ENCODE measurements at regions not wholly inside any gene's neighbourhood (a gene's known extent, or its start where the extent isn't known, plus 50 kb on each side); places are given as distances from the start of the nearest gene placed in this dataset.

DNA sequence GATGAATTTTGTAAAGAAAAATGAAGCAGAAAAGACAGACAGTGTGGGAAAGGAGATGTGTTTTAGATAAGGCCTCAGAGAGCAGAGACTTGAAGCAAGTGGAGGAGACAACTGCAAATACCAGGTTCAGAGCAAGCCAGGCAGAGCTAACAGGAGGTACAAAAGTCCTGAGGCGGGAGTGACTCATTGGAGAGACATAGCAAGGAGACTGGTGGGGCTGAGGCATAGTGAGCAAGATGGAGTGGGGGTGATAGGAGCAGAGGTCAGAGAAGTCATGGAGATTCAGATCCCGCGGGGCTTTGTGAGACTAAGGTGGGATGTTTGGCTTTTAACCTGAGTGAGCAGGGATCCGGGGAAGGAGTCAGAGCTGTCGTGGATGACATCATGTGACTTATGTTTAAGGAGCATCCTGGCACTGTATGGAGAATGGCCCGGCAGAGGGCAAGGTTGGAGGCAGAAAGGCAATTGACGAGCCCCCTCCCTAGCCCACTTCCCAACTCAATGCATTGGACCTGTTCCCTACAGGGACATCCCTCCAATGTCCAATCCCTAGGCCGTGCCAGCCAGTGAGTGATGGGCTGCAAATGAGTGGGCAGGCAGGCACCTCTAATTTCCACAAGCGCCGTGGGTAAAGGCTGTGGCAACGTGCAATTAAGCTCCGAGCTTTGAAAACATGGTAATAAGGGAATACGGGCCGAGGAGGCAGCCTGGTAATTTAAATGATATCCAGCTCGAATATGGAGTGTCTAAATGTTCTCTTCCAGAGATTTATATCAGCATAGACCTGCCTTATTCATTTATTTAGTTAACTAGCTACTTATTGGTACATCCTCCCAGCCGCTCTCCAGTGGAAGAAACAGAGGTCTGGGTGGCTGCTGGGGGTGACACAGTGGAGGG, 206.8 kb upstream of the LHX5 start:
- Mint-ChIP-seq H3K4me3 (ENCODE audit: low read depth) (no peak overlapping the region), H3K27me3 (peaks cover 80% of the 10 kb centered on the region), H3K27ac (no peak overlapping the region), H3K9me3 (ENCODE audit: low read depth) (no peaks in the 10 kb centered on the region), H3K36me3 (ENCODE audit: insufficient read depth) (no peaks in the 10 kb centered on the region), H3K4me1 (ENCODE audit: low read depth) (no peaks in the 10 kb centered on the region)
- no peak for DNase-seq (ENCODE audit: low spot score, unreplicated experiment)
- TF ChIP-seq, protein P1, sequence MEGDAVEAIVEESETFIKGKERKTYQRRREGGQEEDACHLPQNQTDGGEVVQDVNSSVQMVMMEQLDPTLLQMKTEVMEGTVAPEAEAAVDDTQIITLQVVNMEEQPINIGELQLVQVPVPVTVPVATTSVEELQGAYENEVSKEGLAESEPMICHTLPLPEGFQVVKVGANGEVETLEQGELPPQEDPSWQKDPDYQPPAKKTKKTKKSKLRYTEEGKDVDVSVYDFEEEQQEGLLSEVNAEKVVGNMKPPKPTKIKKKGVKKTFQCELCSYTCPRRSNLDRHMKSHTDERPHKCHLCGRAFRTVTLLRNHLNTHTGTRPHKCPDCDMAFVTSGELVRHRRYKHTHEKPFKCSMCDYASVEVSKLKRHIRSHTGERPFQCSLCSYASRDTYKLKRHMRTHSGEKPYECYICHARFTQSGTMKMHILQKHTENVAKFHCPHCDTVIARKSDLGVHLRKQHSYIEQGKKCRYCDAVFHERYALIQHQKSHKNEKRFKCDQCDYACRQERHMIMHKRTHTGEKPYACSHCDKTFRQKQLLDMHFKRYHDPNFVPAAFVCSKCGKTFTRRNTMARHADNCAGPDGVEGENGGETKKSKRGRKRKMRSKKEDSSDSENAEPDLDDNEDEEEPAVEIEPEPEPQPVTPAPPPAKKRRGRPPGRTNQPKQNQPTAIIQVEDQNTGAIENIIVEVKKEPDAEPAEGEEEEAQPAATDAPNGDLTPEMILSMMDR (IDR thresholded peaks at IDR 0.05; ENCODE audit: unreplicated experiment): no peak

DNA sequence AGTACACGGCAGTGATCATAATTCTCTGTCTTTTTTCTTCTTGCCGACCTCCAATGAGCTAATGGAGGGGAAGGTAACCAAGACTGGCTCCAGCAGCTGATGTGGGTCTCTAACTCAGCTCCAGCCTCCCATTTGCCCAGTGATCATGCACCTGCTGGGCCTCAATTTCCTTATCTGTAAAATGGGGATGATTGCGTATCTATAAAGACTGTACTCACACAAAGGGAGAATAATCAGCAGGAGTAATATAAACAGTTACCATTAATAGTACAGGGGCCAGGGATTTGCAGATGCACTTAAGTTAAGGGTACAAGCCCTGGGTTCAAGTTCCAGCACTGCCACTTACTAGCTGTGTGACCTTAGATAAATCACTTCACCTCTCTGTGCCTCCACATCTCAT, 204.9 kb upstream of the LHX5 start:
- Mint-ChIP-seq H3K27ac (no peak overlapping the region), H3K4me1 (ENCODE audit: low read depth) (no peaks in the 10 kb centered on the region), H3K9me3 (ENCODE audit: low read depth) (no peaks in the 10 kb centered on the region), H3K4me3 (ENCODE audit: low read depth) (no peak overlapping the region), H3K27me3 (peaks cover 73% of the 10 kb centered on the region), H3K36me3 (ENCODE audit: insufficient read depth) (no peaks in the 10 kb centered on the region)
- TF ChIP-seq, protein P1 (IDR thresholded peaks at IDR 0.05; ENCODE audit: unreplicated experiment): no peak
- no peak for DNase-seq (ENCODE audit: low spot score, unreplicated experiment)

DNA sequence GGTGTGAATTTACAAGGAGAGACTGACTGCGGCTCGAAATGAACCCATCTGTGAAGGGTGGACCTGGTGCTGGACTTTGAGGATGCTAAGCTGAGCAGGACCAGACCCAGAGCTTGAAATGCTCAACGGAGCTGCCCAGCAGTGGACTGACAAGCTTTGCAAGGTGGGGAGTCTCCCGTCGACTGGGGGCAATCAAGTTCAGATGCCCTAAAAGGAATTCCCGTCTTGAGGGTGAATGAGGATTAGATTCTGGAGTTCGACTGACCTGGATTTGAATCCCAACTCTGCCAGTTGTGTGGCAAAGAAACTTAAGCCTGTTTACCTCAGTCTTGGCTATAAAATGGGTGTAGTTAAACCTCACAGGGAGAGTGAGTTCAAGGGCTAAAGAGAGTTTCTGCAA, 204.4 kb upstream of the LHX5 start:
- H3K27me3 Mint-ChIP-seq: peaks cover 74% of the 10 kb centered on the region
- H3K36me3 Mint-ChIP-seq (ENCODE audit: insufficient read depth): no peaks in the 10 kb centered on the region
- H3K4me1 Mint-ChIP-seq (ENCODE audit: low read depth): no peaks in the 10 kb centered on the region
- H3K9me3 Mint-ChIP-seq (ENCODE audit: low read depth): no peaks in the 10 kb centered on the region
- no peak for DNase-seq (ENCODE audit: low spot score, unreplicated experiment)
- H3K27ac Mint-ChIP-seq: no peak overlapping the region
- TF ChIP-seq, protein P1 (IDR thresholded peaks at IDR 0.05; ENCODE audit: unreplicated experiment): no peak
- no peak overlapping the region for H3K4me3 Mint-ChIP-seq (ENCODE audit: low read depth)

DNA sequence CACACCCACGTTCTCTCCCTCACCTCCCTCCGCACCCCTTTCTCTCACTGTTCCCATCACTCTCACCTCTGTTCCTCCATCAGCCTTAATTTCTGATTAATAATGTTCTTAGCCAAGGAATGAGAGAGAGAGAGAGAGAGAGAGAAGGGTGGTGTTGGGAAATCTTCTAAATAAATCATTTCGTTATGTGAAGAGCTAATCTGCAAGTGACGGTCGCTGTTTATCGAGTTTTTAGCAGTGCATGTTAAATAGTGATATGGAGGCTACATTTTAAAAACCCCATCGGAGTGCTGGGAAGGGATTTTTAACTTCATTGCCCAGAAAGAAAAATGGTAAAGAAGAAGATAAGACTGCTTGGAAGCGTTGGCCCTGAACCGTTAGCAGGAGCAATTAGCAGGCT, 203.3 kb upstream of the LHX5 start:
- Mint-ChIP-seq H3K36me3 (ENCODE audit: insufficient read depth) (no peaks in the 10 kb centered on the region), H3K9me3 (ENCODE audit: low read depth) (no peaks in the 10 kb centered on the region), H3K27me3 (peaks cover 74% of the 10 kb centered on the region), H3K27ac (no peak overlapping the region), H3K4me1 (ENCODE audit: low read depth) (no peaks in the 10 kb centered on the region), H3K4me3 (ENCODE audit: low read depth) (no peak overlapping the region)
- TF ChIP-seq, protein P1 (IDR thresholded peaks at IDR 0.05; ENCODE audit: unreplicated experiment): no peak
- DNase-seq (ENCODE audit: low spot score, unreplicated experiment): no peak

DNA sequence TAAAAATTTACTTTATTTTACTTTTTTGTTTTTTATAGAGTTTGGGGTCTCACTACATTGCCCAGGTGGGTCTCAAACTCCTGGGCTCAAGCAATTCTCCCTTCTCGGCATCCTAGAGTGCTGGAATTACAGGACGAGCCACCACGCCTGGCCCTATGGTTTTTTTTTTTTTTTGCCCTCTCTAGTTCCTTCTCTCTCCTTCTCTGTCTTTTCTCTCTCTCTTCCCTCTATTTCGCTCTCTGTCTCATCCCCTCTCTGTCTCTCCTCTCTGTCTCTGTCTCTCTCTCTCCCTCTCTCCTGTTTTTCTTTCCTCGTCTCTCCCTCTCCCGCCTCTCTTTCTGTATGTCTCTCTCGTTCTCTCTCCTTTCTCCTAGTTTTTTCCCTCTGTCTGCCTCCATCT, 202.6 kb upstream of the LHX5 start:
- H3K27me3 Mint-ChIP-seq: peaks cover 74% of the 10 kb centered on the region
- no peak overlapping the region for H3K27ac Mint-ChIP-seq
- TF ChIP-seq, protein P1 (IDR thresholded peaks at IDR 0.05; ENCODE audit: unreplicated experiment): no peak
- no peaks in the 10 kb centered on the region for H3K4me1 Mint-ChIP-seq (ENCODE audit: low read depth)
- no peaks in the 10 kb centered on the region for H3K36me3 Mint-ChIP-seq (ENCODE audit: insufficient read depth)
- no peak overlapping the region for H3K4me3 Mint-ChIP-seq (ENCODE audit: low read depth)
- H3K9me3 Mint-ChIP-seq (ENCODE audit: low read depth): no peaks in the 10 kb centered on the region
- no peak for DNase-seq (ENCODE audit: low spot score, unreplicated experiment)
